ENCODE measurements at regions not wholly inside any gene's neighbourhood (a gene's known extent, or its start where the extent isn't known, plus 50 kb on each side); places are given as distances from the start of the nearest gene placed in this dataset.

DNA sequence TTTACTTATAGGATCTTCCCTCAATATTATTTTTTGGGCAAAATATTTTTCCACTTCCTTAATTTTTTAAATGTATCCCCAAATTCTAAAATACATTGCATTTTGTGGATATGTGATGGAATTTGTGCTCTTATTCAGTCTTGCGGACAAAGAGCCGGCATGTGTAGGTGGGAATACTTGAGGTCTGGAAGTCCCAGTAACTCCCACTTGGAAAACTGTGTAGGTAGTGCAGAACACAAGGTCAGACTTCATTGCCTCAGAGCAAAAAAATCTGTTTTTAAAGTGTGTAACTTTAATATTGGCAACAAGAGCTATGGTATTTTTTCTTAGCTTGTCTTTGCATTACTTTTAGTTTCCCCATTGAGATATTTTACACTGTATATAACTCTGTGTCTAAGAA, 68.5 kb upstream of the SEMA3A start:
- H3K27ac Mint-ChIP-seq = no peak overlapping the region
- TF ChIP-seq CTCF (conservative IDR thresholded peaks at IDR 0.05) = no peak
- no peak for DNase-seq (ENCODE audit: extremely low spot score, unreplicated experiment)
- no peaks in the 10 kb centered on the region for H3K9me3 Mint-ChIP-seq
- H3K27me3 Mint-ChIP-seq = no peaks in the 10 kb centered on the region
- H3K4me1 Mint-ChIP-seq (ENCODE audit: unreplicated experiment) = peaks cover 7% of the 10 kb centered on the region
- H3K36me3 Mint-ChIP-seq = no peaks in the 10 kb centered on the region
- H3K4me3 Mint-ChIP-seq = no peak overlapping the region

GRCh38 chr7:84261509-84261908, 66.9 kb upstream of the SEMA3A start:
- Mint-ChIP-seq H3K27me3 (no peaks in the 10 kb centered on the region), H3K4me3 (no peak overlapping the region), H3K4me1 (ENCODE audit: unreplicated experiment) (peaks cover 15% of the 10 kb centered on the region), H3K9me3 (no peaks in the 10 kb centered on the region), H3K36me3 (no peaks in the 10 kb centered on the region), H3K27ac (no peak overlapping the region)
- TF ChIP-seq CTCF (conservative IDR thresholded peaks at IDR 0.05) = no peak
- DNase-seq (ENCODE audit: extremely low spot score, unreplicated experiment) = no peak

- Mint-ChIP-seq H3K27me3 (no peaks in the 10 kb centered on the region), H3K27ac (no peak overlapping the region), H3K4me1 (ENCODE audit: unreplicated experiment) (peaks cover 25% of the 10 kb centered on the region), H3K9me3 (no peaks in the 10 kb centered on the region), H3K36me3 (no peaks in the 10 kb centered on the region), H3K4me3 (no peak overlapping the region)
- no peak for TF ChIP-seq CTCF (conservative IDR thresholded peaks at IDR 0.05)
- no peak for DNase-seq (ENCODE audit: extremely low spot score, unreplicated experiment)
Observed at GRCh38 chr7:84258628-84259027, 64.0 kb upstream of the SEMA3A start.

DNA sequence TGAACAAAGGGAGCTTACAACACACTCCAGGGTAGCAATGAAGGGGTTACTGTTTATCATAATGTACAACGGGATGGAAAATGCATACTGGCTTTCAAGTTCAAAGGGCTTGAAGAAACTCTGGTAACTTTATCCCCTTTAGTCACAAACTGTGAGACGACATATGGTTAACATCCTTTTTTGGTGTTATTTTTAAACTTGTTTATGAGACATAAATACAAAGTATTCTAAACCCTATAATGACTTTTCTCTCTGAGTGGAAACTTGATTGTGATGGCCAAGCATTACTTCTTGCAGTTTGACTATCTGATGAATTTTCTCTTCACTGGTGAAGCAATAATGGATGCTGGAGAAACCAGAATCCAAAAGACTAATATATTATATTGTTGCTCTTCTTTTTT, 62.0 kb upstream of the SEMA3A start:
- no peak for DNase-seq (ENCODE audit: extremely low spot score, unreplicated experiment)
- Mint-ChIP-seq H3K27ac (no peak overlapping the region), H3K9me3 (no peaks in the 10 kb centered on the region), H3K27me3 (no peaks in the 10 kb centered on the region), H3K36me3 (no peaks in the 10 kb centered on the region), H3K4me1 (ENCODE audit: unreplicated experiment) (peaks cover 31% of the 10 kb centered on the region), H3K4me3 (no peak overlapping the region)
- TF ChIP-seq CTCF (conservative IDR thresholded peaks at IDR 0.05) = no peak

GRCh38 chr7:84251277-84251781, 56.7 kb upstream of the SEMA3A start:
- Mint-ChIP-seq H3K27me3 (no peaks in the 10 kb centered on the region), H3K36me3 (peaks cover 4% of the 10 kb centered on the region), H3K27ac (no peak overlapping the region), H3K4me3 (no peak overlapping the region), H3K9me3 (no peaks in the 10 kb centered on the region), H3K4me1 (ENCODE audit: unreplicated experiment) (peaks cover 38% of the 10 kb centered on the region)
- no peak for DNase-seq (ENCODE audit: extremely low spot score, unreplicated experiment)
- no peak for TF ChIP-seq CTCF (conservative IDR thresholded peaks at IDR 0.05)

DNA sequence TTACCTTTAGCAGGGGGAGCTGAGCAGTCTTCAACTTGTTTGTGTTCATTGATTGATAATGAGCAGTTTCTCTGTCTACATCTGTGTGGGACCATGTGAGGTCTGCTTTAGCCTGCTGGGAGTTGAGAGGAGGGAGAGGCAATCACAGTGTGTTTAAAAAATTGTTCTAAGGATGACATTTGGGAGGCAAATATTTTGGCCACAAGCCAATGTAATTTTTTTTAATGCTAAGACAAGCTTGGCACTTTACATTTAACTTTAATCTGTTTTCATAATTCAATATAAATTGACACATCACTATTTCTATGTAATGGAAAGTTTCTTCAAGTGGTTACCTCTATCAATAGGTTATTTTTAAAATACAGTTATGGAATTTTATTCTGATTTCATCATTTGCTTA, 55.9 kb upstream of the SEMA3A start:
- Mint-ChIP-seq H3K4me1 (ENCODE audit: unreplicated experiment) (peaks cover 36% of the 10 kb centered on the region), H3K27me3 (no peaks in the 10 kb centered on the region), H3K36me3 (peaks cover 4% of the 10 kb centered on the region), H3K4me3 (peak overlapping the region; percentile 11), H3K27ac (no peak overlapping the region), H3K9me3 (peaks cover under 1% of the 10 kb centered on the region)
- TF ChIP-seq CTCF (conservative IDR thresholded peaks at IDR 0.05) = no peak
- DNase-seq (ENCODE audit: extremely low spot score, unreplicated experiment) = no peak

Measured in type B pancreatic cell (in vitro differentiated cells).